CD4-positive, alpha-beta T cell treated with Interferon alpha-2 for 1 hour (primary cell): ENCODE measurements at regions not wholly inside any gene's neighbourhood (a gene's known extent, or its start where the extent isn't known, plus 50 kb on each side); places are given as distances from the start of the nearest gene placed in this dataset.
"Not testable (repeated sequence)": the region's sequence is repeated elsewhere in the genome, so short reads cannot be mapped to it uniquely, and the experiment has no call there.

ENCODE experiments used
- DNase-seq, 2 donors: peaks; one replicate each; pipeline ENCODE4 v3.0.0-alpha.2; 2020 to 2022

DNA sequence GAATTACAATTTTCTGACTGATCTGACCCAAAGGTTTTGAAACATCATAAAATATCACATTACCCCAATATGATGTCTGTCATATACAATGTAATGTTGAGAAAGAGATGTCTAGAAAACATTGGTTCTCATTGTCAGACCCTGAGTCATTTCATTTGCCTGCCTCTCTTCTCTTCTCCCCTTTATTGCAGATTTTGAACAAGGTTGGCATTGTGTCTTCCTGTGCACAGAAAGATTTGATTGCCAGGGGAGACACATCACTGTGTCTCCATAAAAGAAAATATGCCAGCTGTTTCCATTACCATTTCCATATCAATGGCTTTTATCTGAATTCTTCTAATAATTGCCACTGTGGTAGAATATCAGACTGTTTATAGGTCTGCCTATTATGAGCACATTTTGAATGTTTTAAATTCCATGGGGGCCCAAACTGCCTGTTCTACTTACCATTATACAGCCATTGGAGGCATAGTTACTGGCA lies 65.6 kb downstream of the IFI44 start:
- no peak for DNase-seq

DNA sequence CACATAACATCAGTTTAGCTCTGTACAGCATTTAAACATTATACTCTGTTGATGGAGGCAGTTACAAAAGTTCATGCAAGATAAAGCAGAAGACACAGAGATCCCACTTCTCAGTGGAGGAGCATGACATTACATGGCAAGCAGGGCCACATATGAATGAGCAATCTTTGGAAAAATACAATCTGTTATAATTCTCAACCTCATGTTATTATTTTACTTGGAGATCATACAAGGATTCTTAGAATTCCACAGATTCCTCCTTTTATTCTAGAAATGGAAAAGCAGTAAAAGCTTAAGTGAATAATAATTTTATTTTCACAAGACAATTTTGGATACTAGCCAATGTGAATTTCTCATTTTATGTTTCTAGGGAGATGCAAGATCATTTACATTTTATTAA lies 66.6 kb downstream of the IFI44 start:
- no peak for DNase-seq

DNA sequence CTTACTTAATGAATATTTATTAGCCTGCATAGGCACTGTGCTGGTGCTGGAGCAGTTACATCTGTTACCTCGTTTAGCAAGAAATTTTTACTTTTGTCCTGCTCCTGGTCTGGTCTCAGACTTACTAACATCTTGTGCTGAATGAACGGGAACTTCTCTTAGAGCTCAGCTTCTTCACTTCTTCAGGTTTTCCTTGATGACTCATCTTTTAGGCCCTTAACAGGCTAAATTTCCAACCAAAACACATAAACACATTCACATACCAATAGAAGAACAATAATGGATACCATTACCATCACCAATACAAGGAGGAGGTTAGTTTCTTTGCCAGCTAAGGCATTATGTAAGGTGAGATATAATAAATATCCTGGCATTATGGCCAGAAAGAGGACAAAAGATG lies 68.9 kb downstream of the IFI44 start:
- DNase-seq = no peak

DNA sequence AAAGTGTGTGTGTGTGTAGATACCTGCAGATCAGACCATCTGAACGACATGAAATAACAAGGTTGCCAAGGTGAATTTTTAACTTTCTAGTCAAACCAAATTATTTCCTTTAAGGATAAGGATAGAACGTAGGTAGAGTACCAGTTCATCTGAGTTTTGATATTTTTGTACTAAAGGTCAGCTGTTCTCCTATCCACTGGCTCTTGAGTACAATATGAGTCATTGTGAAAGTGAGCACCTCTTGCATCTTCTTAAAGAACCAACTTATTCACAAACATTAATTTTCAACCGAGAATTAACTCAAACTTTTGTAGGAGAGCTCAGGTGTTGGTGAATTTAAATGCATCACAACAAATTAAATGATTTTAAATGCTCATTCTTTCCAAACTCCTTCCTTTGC lies 71.5 kb downstream of the IFI44 start:
- no peak for DNase-seq

DNA sequence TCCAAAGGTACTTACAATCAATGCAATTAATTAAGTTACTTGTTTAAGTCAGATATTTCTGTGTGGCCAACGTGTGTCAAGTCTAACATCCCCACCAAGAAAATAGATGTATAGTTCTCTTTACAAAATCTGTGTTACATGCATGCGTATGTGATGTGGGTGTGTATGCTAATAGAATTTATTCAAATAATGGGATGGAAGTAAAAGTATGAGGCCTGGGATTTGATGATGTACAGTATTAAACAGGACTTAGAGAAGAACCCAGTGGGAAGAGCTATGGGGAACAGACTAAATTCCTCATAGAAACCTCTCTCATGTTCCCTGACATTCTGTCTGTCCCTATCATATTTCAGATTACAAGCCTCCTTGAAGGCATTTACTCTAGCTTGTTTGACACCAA lies 72.5 kb downstream of the IFI44 start:
- DNase-seq = no peak

DNA sequence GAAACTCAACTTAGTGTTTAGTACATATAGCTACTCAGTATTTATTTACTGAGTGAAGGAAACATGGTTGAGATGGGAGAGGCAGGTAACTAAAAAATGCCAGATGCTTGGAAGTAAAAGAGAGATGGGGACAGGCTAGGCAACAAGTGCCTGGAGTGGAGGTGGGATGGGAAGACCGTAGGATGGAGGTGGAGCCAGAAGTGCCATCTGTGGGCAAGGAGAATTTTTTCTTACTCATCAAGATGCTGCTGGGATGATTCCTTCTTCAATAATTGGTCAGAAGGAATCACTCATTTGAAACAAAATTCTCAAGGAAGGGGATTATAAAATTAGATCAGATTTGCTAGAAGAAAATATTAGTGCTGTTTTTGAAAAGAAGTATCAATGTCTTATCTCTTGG lies 72.9 kb downstream of the IFI44 start:
- no peak for DNase-seq

DNA sequence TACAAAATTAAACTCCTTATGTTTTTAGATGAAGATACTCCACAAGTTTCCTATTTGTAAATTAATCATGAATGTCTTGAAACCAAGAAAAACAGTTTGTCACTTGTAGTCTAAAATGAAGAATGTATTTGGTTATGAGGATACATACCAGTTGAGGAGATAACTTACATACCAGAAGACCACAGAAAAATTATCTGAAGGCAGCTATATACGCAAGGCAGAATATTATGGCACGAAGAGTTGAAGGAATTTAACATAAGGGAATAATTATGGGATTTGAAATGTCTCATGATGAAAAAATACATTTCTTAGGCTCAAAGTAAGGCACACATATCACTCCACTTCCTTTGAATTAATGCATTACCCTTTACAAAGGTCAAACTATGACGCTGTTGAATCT lies 73.3 kb downstream of the IFI44 start:
- no peak for DNase-seq

DNA sequence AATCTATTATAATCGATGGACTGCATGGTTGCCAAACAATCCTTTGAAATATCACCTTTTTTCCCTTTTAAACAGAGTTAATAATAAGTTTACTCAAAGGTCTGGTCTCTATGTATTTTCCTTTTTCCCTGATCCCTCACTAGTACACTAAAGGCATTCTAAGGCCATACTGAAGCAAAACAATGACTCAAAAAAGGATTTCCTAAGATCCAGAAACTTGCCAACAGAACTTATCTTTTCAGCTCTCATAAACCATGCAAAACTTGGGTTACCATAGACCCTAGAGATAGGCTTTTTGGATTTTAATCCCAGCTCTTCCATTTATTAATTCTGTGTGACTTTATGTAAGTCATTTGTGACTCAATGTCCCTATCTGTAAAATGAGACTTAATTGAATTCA lies 77.1 kb downstream of the IFI44 start:
- no peak for DNase-seq

DNA sequence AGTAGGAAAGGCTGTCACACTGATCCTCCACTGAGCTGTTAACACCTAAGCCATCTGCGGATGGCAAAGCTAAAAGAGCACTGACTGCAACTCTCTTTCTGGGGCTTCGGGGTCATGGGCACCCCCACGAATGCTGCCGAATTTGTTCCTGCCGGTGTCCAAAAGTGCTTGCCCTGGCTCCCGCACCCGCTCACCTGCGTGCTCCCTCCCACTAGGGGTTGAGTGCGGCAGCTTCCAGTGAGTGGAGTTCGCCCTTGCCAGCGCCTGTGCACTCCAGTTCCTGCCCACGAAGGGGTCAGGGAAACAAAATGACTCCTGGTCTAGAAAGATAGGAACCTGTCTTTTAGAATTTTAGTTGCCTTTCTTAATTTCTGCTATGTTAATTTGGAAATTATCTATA lies 78.7 kb downstream of the IFI44 start:
- no peak for DNase-seq

DNA sequence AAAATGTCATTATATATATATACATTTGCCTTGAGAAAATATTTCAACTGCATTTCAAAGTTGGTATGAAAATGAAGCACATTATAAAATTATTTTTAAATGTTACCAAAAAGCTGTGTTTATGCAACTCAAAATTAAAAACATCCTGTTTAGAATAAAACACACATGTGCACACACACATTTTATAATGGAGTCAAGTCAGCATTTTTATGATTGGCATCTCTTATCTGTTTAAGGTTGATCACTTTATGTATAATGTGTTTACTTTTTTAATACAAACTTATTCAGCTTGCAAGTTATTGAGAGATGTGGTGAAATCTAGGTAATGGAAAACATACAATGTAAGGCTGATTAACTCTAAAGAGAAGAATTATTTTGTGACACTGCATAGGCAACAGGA lies 80.4 kb downstream of the IFI44 start:
- no peak for DNase-seq

DNA sequence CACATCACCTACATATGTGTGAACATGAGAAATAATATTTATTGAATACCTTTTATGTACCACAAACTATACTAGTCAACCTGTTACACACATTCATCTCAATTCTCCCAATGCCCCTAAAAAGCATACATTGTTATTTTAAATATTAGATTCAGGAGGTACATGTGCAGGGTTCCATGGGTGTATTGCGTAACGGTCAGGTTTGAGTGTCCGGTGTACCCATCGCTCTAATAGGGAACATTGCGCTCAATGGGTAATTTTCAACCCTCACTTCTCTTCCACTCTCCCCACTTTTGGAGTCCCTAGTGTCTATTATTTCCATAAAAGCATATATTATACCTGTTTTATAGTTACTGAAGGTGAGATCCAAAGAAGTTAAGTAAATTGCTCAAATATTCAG lies 82.0 kb downstream of the IFI44 start:
- no peak for DNase-seq

DNA sequence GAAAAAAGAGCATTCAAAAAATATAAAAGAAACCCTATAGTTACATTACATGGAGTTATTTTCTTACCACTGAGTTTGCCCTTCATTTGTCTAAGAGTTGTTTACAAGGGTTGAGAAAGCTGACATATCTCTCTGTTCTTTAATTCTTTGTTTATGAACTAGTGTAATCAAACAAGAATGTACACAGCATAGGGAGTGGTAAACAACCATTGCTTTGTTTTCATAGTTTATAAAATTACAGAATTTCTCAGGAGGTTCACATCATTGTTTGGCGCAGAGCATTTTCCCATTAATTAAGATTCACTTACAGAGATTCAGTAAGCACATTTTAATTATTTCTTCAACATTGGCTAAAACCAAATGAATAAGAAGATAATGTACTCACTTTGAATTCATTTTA lies 87.6 kb downstream of the IFI44 start:
- DNase-seq = no peak

DNA sequence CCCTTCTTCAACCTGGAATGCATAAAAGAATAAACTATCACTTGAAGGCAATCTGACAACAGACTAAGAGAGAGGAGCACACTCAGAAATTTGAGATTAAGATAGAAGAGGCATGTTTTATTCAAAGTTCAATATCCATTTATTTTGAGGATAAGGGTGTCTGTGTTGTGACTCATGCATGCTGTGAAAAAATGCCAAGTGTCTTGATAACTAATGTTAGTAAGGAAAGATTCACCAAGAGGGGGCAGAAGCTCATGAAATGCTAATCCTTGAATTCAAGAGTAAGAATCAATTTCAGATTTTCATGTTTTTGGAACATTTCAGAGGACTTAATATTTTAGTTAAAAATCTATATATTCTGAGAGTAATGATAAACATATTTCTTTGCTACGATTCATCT lies 94.0 kb downstream of the IFI44 start:
- no peak for DNase-seq

DNA sequence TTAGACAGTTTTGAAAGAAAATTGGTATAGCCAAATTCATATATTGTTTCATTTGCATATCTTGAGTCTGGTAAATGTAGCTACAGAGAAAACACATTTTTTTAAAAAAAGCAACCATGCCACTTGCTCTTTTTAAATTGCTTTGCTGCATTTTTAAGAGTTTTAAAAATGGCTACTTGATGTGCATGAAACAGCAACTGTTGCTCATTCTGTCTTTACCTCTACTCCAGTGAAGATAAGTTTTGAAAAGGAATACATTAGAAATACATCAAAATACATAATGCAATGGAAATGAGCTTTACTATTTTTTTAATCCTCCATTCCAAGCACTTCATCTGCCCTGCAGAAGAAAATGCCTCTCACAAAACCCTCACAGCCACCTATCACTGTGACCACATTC lies 95.5 kb downstream of the IFI44 start:
- DNase-seq = no peak

DNA sequence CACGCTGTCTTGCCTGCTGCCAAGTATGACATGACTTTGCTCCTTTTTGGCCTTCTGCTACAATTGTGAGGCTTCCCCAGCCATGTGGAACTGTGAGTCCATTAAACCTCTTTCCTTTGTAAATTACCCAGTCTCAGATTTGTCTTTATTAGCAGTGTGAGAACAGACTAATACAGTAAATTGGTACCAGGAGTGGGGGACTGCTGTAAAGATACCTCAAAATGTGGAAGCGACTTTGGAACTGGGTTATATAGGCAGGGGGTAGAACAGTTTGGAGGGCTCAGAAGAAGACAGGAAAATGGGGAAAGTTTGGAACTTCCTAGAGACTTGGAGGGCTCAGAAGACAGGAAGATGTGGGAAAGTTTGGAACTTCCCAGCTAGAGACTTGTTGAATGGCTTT lies 104.0 kb downstream of the IFI44 start:
- DNase-seq = not testable (repeated sequence)

DNA sequence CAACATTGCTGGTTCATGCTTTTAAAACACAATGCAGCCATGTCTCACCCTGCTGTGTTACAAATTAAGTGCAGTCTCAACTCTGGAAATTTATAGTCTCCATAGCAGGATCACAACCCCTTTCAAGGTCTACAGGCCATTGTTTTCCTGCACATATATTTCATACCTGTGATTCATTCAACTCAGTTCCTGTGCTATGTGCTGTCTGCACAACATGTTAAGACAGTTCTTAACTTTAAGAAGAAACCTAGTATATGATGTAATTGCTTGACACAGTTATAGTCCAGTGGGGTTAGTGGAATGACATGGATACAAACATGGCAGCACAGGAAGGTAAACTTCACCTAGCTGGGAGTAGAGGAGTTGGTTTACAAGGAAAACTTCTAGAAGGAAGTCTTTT lies 106.4 kb downstream of the IFI44 start:
- DNase-seq = no peak

DNA sequence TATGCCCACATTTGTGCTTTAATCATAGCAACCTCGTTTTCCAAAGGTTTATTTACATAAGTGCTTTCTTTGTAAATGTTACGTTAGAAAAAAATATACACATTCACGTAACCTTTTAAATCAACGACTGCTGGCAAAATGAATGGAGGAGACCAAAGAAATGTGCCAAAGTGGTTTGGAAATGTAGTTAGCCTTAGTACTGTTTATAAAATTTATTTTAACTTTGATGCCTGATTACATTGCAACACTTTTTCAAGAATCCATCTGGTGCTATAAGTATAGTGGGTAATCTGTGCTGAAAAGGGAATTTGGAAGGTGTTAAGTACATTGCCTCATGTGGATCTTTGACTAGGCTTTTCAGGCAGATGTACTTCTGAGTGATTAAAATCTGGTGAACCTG lies 108.9 kb downstream of the IFI44 start:
- DNase-seq = no peak

DNA sequence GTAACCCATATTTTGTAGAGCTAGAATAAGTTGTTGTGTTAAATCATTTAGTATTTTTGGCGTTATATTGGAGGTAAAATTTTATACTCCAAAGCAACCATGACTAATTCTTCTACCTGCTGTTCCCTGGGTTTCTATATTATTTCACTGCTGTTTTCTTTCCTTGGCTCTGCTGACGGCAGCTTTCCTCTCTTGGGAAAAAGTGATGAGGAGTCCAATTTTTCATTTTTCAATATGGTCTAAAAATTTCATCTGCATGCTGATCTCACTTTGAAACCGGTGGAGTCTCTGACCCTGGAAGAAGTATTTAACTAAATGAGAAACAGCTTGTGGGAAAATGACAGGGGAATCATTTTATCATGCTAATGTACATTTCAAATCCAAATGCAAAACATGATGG lies 110.2 kb downstream of the IFI44 start:
- no peak for DNase-seq

DNA sequence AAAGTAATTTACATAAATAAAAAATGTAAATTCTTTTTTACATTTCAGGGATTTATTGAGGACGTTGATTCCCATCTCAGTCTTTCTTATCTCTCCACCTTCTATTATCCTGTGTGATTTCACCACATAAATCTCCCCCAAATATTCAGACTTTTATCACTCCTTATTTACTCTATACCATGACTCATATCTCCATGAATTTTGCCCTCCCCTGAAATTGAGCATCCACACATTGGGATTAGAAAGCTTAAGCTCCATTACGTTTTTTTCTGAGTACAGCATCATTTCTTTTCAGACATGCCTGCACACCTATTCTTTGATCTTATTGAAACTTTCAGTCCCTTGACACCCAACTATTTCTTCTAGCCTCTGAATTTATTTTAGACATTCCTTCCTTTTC lies 111.2 kb downstream of the IFI44 start:
- DNase-seq = no peak

DNA sequence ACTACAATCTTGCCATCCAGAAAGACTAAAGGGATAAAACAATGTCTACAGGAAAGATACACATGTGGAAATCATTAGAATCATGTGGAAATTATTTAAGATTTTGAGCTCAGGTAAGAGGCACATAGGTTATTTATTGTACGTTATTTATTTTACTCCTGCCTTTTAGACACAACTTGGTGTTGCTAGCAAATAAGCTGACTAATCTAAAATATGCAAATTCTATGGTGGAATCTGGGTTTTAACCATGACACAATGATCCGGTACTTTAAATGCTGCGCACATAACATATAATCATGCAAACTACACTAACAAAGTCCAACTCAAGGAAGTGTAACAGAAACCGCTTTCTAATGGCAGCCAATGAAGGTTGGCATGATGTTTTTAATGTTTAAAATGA lies 112.5 kb downstream of the IFI44 start:
- DNase-seq = no peak

DNA sequence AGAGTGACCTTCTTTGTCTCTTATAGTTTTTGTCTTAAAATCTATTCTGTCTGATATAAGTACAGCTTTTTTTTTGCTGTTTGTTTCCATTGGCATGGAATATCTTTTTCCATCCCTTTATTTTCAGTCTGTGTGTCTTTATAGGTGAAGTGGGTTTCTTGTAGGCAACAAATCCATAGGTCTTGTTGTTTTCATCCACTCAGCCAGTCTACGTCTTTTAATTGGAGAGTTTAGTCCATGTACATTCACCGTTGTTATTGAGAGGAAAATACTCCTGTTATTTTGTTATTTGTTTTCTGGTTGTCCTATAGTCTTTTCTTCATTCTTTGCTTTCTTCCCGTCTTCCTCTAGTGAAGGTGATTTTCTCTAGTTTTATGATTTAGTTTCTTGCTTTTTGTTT lies 115.9 kb downstream of the IFI44 start:
- DNase-seq = no peak

DNA sequence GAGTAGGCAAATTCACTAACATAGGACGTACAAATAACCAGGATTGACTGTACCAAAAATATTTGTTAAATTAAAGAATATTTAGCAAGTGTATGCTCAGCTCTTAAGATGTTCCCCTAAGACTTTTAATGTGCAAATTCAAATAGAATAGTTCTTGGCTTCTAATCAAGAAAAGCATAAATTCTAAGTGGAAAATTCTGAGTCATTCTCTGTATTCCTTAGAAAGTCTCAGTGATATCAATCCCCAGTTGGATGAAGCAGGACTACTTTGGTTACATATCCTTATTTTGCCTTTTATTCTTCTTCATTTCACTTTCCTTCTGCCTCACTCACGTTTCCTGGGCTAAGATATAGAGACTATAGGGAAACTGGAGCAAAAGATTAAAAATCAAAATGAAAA lies 130.2 kb downstream of the IFI44 start:
- DNase-seq = no peak

DNA sequence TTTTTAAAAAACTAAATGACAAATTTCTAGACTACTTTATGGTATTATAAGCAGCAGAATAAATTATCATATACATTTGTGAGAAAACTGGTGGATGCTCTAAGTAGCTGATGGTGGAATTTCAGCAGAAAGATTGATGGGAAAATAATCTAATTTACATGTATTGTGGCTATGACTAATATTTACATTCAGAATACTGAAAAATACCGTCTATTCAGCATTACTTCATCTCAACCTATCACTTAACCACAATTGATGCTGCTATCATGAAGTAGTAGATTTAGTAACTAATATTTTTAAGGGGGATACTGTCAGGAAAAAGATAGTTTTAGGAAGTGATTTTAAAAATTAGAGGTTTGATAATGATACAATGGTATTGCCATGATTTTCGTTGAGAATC lies 137.9 kb downstream of the IFI44 start:
- DNase-seq = no peak

DNA sequence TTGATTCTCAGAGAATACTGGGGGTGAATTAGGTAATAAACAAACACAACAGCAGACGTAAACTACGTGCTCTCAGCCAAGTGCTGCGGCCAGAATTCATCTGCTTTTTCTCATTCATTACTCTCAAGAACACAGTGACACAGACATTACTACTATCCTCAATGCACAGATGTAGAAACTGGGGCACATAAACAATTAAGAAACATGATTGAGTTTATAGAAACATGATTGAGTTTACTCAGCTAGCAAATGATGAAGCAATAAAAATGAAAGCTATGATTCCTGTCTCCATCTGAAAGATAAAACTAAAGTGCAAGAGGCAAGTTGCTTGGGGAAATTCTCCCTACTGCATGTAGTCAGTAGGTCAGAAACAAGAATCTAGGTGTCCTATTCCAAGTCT lies 140.5 kb downstream of the IFI44 start:
- DNase-seq = no peak

DNA sequence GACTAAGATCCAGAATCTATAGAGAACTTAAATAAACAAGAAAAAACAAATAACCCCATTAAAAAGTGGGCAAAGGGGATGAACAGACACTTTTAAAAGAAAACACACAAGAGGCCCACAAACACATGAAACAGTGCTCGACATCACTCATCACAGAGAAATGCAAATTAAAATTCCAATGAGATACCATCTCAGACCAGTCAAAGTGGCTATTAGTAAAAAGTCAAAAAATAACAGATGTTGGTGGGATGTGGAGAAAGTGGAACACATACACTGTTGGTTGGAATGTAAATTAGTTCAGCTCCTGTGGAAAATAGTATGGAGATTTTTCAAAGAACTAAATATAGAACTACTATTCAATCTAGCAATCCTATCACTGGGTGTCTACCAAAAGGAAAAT lies 143.1 kb downstream of the IFI44 start:
- no peak for DNase-seq

DNA sequence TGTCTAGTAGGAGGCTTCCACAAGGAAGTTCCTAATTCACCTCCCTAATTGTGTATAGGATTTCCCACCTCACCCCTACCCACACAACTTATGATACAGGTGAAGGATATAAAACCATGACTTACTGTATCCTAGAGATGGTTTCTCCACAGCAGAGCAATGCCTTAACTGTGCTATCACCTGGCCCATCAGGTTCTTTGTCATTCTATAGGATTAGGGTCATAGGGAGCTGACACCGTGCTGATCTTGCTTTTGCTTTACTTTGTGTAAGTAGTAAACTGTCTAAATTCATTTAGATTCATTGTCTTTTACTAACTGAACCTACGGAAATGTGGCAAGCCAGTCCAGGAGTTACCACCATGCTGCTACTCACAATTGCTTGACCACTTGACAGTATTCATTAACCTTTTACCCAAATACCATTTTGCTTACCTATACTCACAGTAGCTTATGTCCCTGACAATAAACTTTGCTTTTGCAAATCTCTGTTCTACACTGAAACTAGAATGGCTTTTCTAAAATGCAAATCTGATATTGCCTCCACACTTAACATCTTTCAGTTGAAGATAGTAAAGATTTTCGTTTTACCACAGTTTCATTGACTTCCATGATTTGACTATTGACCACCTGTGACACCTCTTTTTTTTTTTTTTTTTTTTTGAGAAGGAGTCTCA lies 147.6 kb downstream of the IFI44 start:
- DNase-seq = no peak
